Neural progenitor cell (in vitro differentiated cells): ENCODE measurements at regions not wholly inside any gene's neighbourhood (a gene's known extent, or its start where the extent isn't known, plus 50 kb on each side); places are given as distances from the start of the nearest gene placed in this dataset.
"Not testable (repeated sequence)": the region's sequence is repeated elsewhere in the genome, so short reads cannot be mapped to it uniquely, and the experiment has no call there.

Source experiments
- DNase-seq: peaks from one replicate; pipeline ENCODE4 v3.0.0-alpha.2; 2016; ENCODE audit warnings: low spot score
- H2AFZ ChIP-seq: fragments of 200-600 bp; sonication (generic); replicated peaks from 2 replicates; pipeline ENCODE4 v1.6.1; 2016; ENCODE audit warnings: antibody characterized with exemption
- H3F3A ChIP-seq: fragments of 200-600 bp; sonication (generic); 2 replicates; pipeline ENCODE4 v1.6.1; 2016; ENCODE audit warnings: antibody characterized with exemption, low read depth
- H3K27ac ChIP-seq: fragments of 200-600 bp; sonication (generic); 2 replicates; pipeline ENCODE4 v1.5.1; 2016; ENCODE audit warnings: mild to moderate bottlenecking
- H3K27me3 ChIP-seq: fragments of 200-600 bp; sonication (generic); 2 replicates; pipeline ENCODE4 v1.6.1; 2016; ENCODE audit warnings: mild to moderate bottlenecking, moderate library complexity
- H3K36me3 ChIP-seq: fragments of 200-600 bp; sonication (generic); 2 replicates; pipeline ENCODE4 v1.5.1; 2016
- H3K4me1 ChIP-seq: fragments of 200-600 bp; sonication (generic); 2 replicates; pipeline ENCODE4 v1.6.1; 2016; ENCODE audit warnings: mixed run types
- H3K4me2 ChIP-seq: fragments of 200-600 bp; sonication (generic); 2 replicates; pipeline ENCODE4 v1.6.1; 2016
- H3K4me3 ChIP-seq: fragments of 200-600 bp; sonication (generic); 2 replicates; pipeline ENCODE4 v1.5.1; 2016
- H3K79me2 ChIP-seq: fragments of 200-600 bp; sonication (generic); 2 replicates; pipeline ENCODE4 v1.6.1; 2016; ENCODE audit warnings: low read depth
- H3K9ac ChIP-seq: fragments of 200-600 bp; sonication (generic); 2 replicates; pipeline ENCODE4 v1.6.1; 2016
- H3K9me3 ChIP-seq: fragments of 200-600 bp; sonication (generic); 2 replicates; pipeline ENCODE4 v1.5.1; 2016; ENCODE audit warnings: low read depth
- H4K20me1 ChIP-seq: fragments of 200-600 bp; sonication (generic); 2 replicates; pipeline ENCODE4 v1.6.1; 2016; ENCODE audit warnings: low read depth
- H3K27ac Mint-ChIP-seq: 3 replicates; pipeline ENCODE4 v1.8.0; 2021; ENCODE audit warnings: mixed read lengths
- H3K27me3 Mint-ChIP-seq: 2 replicates; pipeline ENCODE4 v1.8.0; 2022; ENCODE audit warnings: low read depth, mild to moderate bottlenecking, inconsistent platforms, moderate library complexity, mixed read lengths; ENCODE audit not compliant: insufficient read depth
- H3K36me3 Mint-ChIP-seq: 3 replicates; pipeline ENCODE4 v1.8.0; 2021; ENCODE audit warnings: mixed read lengths
- H3K4me1 Mint-ChIP-seq: 3 replicates; pipeline ENCODE4 v1.8.0; 2021; ENCODE audit warnings: mixed read lengths
- H3K4me3 Mint-ChIP-seq: 3 replicates; pipeline ENCODE4 v1.8.0; 2021; ENCODE audit warnings: mild to moderate bottlenecking, moderate library complexity, mixed read lengths
- H3K9me3 Mint-ChIP-seq: 3 replicates; pipeline ENCODE4 v1.8.0; 2020; ENCODE audit warnings: mixed read lengths
- CTCF ChIP-seq: fragments of 200-600 bp; sonication (generic); IDR thresholded peaks from 2 replicates; pipeline ENCODE4 v1.5.1; 2017; ENCODE audit warnings: antibody characterized with exemption, mild to moderate bottlenecking
- EZH2 ChIP-seq: fragments of 200-600 bp; sonication (generic); IDR thresholded peaks from 2 replicates; pipeline ENCODE4 v1.6.1; 2017; ENCODE audit warnings: antibody characterized with exemption, mild to moderate bottlenecking, moderate library complexity
- EZH2phosphoT487 ChIP-seq: fragments of 200-600 bp; sonication (generic); IDR thresholded peaks from 2 replicates; pipeline ENCODE4 v1.6.1; 2017; ENCODE audit warnings: antibody characterized with exemption

GRCh38 chr2:208725280-208725679 is 318.7 kb downstream of the PTH2R start:
- TF ChIP-seq EZH2phosphoT487 (no peak), EZH2 (no peak), CTCF (no peak)
- H3K4me3 ChIP-seq: no peak overlapping the region
- H4K20me1 ChIP-seq: no peaks in the 10 kb centered on the region
- Mint-ChIP-seq H3K36me3 (no peaks in the 10 kb centered on the region), H3K27ac (no peak overlapping the region), H3K4me3 (no peak overlapping the region), H3K9me3 (no peaks in the 10 kb centered on the region), H3K27me3 (no peaks in the 10 kb centered on the region), H3K4me1 (no peaks in the 10 kb centered on the region)
- H3K79me2 ChIP-seq: no peaks in the 10 kb centered on the region
- no peaks in the 10 kb centered on the region for H3F3A ChIP-seq
- no peak for DNase-seq
- no peaks in the 10 kb centered on the region for H3K4me1 ChIP-seq
- no peaks in the 10 kb centered on the region for H3K9me3 ChIP-seq
- H3K9ac ChIP-seq: no peak overlapping the region
- H3K27ac ChIP-seq: no peak overlapping the region
- no peak overlapping the region for H3K4me2 ChIP-seq
- no peak overlapping the region for H2AFZ ChIP-seq
- H3K27me3 ChIP-seq: no peaks in the 10 kb centered on the region
- H3K36me3 ChIP-seq: no peaks in the 10 kb centered on the region

GRCh38 chr2:208726242-208726641 is 319.6 kb downstream of the PTH2R start:
- H3K9ac ChIP-seq: no peak overlapping the region
- no peaks in the 10 kb centered on the region for H3K27me3 ChIP-seq
- no peaks in the 10 kb centered on the region for H3K9me3 Mint-ChIP-seq
- no peaks in the 10 kb centered on the region for H3K79me2 ChIP-seq
- no peak overlapping the region for H2AFZ ChIP-seq
- no peaks in the 10 kb centered on the region for H3K9me3 ChIP-seq
- H3K4me1 Mint-ChIP-seq: no peaks in the 10 kb centered on the region
- TF ChIP-seq EZH2 (no peak), EZH2phosphoT487 (no peak), CTCF (no peak)
- DNase-seq: no peak
- H3K27ac ChIP-seq: no peak overlapping the region
- H3K4me3 Mint-ChIP-seq: no peak overlapping the region
- no peak overlapping the region for H3K27ac Mint-ChIP-seq
- H3K36me3 Mint-ChIP-seq: no peaks in the 10 kb centered on the region
- H3K27me3 Mint-ChIP-seq: no peaks in the 10 kb centered on the region
- no peak overlapping the region for H3K4me2 ChIP-seq
- H3K36me3 ChIP-seq: no peaks in the 10 kb centered on the region
- no peak overlapping the region for H3K4me3 ChIP-seq
- H3K4me1 ChIP-seq: no peaks in the 10 kb centered on the region
- no peaks in the 10 kb centered on the region for H4K20me1 ChIP-seq
- no peaks in the 10 kb centered on the region for H3F3A ChIP-seq

GRCh38 chr2:208751663-208752415 is 345.2 kb downstream of the PTH2R start:
- H3K79me2 ChIP-seq, H3K27me3 ChIP-seq, H3K9me3 ChIP-seq, H2AFZ ChIP-seq, H3K4me3 ChIP-seq, H3K36me3 Mint-ChIP-seq, H3K4me2 ChIP-seq, H4K20me1 ChIP-seq, DNase-seq, H3K4me1 ChIP-seq, H3K27ac ChIP-seq, H3F3A ChIP-seq, H3K4me3 Mint-ChIP-seq, H3K27ac Mint-ChIP-seq, H3K27me3 Mint-ChIP-seq, H3K9ac ChIP-seq, H3K36me3 ChIP-seq, H3K4me1 Mint-ChIP-seq: not testable (repeated sequence)
- peaks cover 15% of the 10 kb centered on the region for H3K9me3 Mint-ChIP-seq

GRCh38 chr2:208757364-208757763 is 350.8 kb downstream of the PTH2R start:
- H3K4me3 Mint-ChIP-seq: no peak overlapping the region
- H3K4me3 ChIP-seq: no peak overlapping the region
- H3K79me2 ChIP-seq: no peaks in the 10 kb centered on the region
- no peaks in the 10 kb centered on the region for H3K4me1 Mint-ChIP-seq
- no peak for TF ChIP-seq EZH2phosphoT487
- TF ChIP-seq EZH2: no peak
- TF ChIP-seq CTCF: no peak
- H3K27ac Mint-ChIP-seq: no peak overlapping the region
- no peaks in the 10 kb centered on the region for H3K36me3 ChIP-seq
- no peak overlapping the region for H3K27ac ChIP-seq
- H4K20me1 ChIP-seq: no peaks in the 10 kb centered on the region
- no peaks in the 10 kb centered on the region for H3K27me3 ChIP-seq
- H3K4me2 ChIP-seq: no peak overlapping the region
- H3K36me3 Mint-ChIP-seq: no peaks in the 10 kb centered on the region
- no peak overlapping the region for H3K9ac ChIP-seq
- no peak for DNase-seq
- H3F3A ChIP-seq: no peaks in the 10 kb centered on the region
- no peak overlapping the region for H2AFZ ChIP-seq
- peaks cover 9% of the 10 kb centered on the region for H3K9me3 Mint-ChIP-seq
- no peaks in the 10 kb centered on the region for H3K9me3 ChIP-seq
- no peaks in the 10 kb centered on the region for H3K27me3 Mint-ChIP-seq
- H3K4me1 ChIP-seq: no peaks in the 10 kb centered on the region

- H3K9ac ChIP-seq, H3K9me3 Mint-ChIP-seq, H3K36me3 ChIP-seq, H3K4me3 ChIP-seq, H3K79me2 ChIP-seq, H3K27me3 ChIP-seq, H3K4me3 Mint-ChIP-seq, H2AFZ ChIP-seq, H4K20me1 ChIP-seq, H3K4me1 ChIP-seq, H3F3A ChIP-seq, H3K36me3 Mint-ChIP-seq, H3K4me1 Mint-ChIP-seq, H3K4me2 ChIP-seq, H3K27me3 Mint-ChIP-seq, H3K9me3 ChIP-seq, H3K27ac ChIP-seq, DNase-seq, H3K27ac Mint-ChIP-seq: not testable (repeated sequence)
Observed at GRCh38 chr2:208773074-208773473, 366.5 kb downstream of the PTH2R start.
